OCI-LY3 (cell line): ENCODE measurements at regions not wholly inside any gene's neighbourhood (a gene's known extent, or its start where the extent isn't known, plus 50 kb on each side); places are given as distances from the start of the nearest gene placed in this dataset.

Experiments
- CTCF ChIP-seq: fragments of 200-600, 300-600 bp; sonication (generic); IDR thresholded peaks from 2 replicates; pipeline ENCODE4 v1.5.1; 2014; ENCODE audit warnings: antibody characterized with exemption, low read length, low read depth
- EZH2phosphoT487 ChIP-seq: fragments of 200-600 bp; shearing (Covaris generic); IDR thresholded peaks from 2 replicates; pipeline ENCODE4 v1.6.1; 2018; ENCODE audit warnings: antibody characterized with exemption, mixed run types, low read depth

- no peak for TF ChIP-seq CTCF
- TF ChIP-seq EZH2phosphoT487 = no peak
Measured at GRCh38 chr7:131130324-131130723, 197.4 kb upstream of the MKLN1 start.
